ENCODE measurements at regions not wholly inside any gene's neighbourhood (a gene's known extent, or its start where the extent isn't known, plus 50 kb on each side); places are given as distances from the start of the nearest gene placed in this dataset.

- Histone ChIP-seq H3K27me3 (ENCODE audit: low read depth, low read length) (no peaks in the 10 kb centered on the region), H3K36me3 (ENCODE audit: control insufficient read depth in 1 of 2, insufficient read depth in 2 of 2, low read length in 2 of 2) (no peaks in the 10 kb centered on the region), H3K9me3 (ENCODE audit: control insufficient read depth in 1 of 2, low read length in 2 of 2) (peaks cover 0 to 3% of the 10 kb centered on the region in 2 donors), H3K27ac (ENCODE audit: low read length) (no peak overlapping the region), H3K4me1 (ENCODE audit: control insufficient read depth in 1 of 2, insufficient read depth in 2 of 2, low read length in 2 of 2) (no peaks in the 10 kb centered on the region), H3K4me3 (ENCODE audit: low read depth in 1 of 2, low read length in 2 of 2) (no peak overlapping the region)
Measured at GRCh38 chr2:168300460-168300859, 53.1 kb upstream of the STK39 start.

- H3K27ac ChIP-seq (ENCODE audit: low read length): no peak overlapping the region
- H3K27me3 ChIP-seq (ENCODE audit: low read depth, low read length): no peaks in the 10 kb centered on the region
- H3K4me1 ChIP-seq (ENCODE audit: control insufficient read depth in 1 of 2, insufficient read depth in 2 of 2, low read length in 2 of 2): no peaks in the 10 kb centered on the region
- no peaks in the 10 kb centered on the region for H3K36me3 ChIP-seq (ENCODE audit: control insufficient read depth in 1 of 2, insufficient read depth in 2 of 2, low read length in 2 of 2)
- no peak overlapping the region for H3K4me3 ChIP-seq (ENCODE audit: low read depth in 1 of 2, low read length in 2 of 2)
- H3K9me3 ChIP-seq (ENCODE audit: control insufficient read depth in 1 of 2, low read length in 2 of 2): peaks cover 0 to 13% of the 10 kb centered on the region in 2 donors
Measured at GRCh38 chr2:168304024-168304681, 56.8 kb upstream of the STK39 start.

GRCh38 chr2:168307379-168307778 lies 60.0 kb upstream of the STK39 start:
- no peak overlapping the region for H3K27ac ChIP-seq (ENCODE audit: low read length)
- H3K36me3 ChIP-seq (ENCODE audit: control insufficient read depth in 1 of 2, insufficient read depth in 2 of 2, low read length in 2 of 2): no peaks in the 10 kb centered on the region
- peaks cover 0 to 10% of the 10 kb centered on the region in 2 donors for H3K4me1 ChIP-seq (ENCODE audit: control insufficient read depth in 1 of 2, insufficient read depth in 2 of 2, low read length in 2 of 2)
- no peak overlapping the region for H3K4me3 ChIP-seq (ENCODE audit: low read depth in 1 of 2, low read length in 2 of 2)
- no peaks in the 10 kb centered on the region for H3K27me3 ChIP-seq (ENCODE audit: low read depth, low read length)
- H3K9me3 ChIP-seq (ENCODE audit: control insufficient read depth in 1 of 2, low read length in 2 of 2): peaks cover 0 to 13% of the 10 kb centered on the region in 2 donors

DNA sequence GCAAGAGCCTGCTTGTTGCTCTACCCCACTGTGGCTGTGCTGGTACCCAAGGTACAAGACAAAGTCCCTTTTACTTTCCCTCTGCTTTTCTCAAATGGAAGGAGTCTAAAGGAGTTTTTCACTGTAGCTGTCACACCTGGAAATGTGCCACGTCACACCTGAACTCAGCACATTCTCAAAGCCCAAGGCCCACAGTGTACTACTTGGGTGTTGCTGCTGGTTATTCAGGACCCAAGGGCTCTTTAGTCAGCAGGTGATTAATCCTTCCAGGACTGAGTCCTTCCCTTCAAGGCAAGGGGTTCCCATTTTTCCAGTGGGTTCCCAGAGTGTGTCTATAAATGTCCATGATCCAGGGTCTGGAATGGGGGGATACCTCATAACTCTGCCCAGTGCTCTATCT lies 63.2 kb upstream of the STK39 start:
- Histone ChIP-seq H3K27me3 (ENCODE audit: low read depth, low read length) (no peaks in the 10 kb centered on the region), H3K4me1 (ENCODE audit: control insufficient read depth in 1 of 2, insufficient read depth in 2 of 2, low read length in 2 of 2) (peaks cover 0 to 21% of the 10 kb centered on the region in 2 donors), H3K36me3 (ENCODE audit: control insufficient read depth in 1 of 2, insufficient read depth in 2 of 2, low read length in 2 of 2) (no peaks in the 10 kb centered on the region), H3K27ac (ENCODE audit: low read length) (no peak overlapping the region), H3K9me3 (ENCODE audit: control insufficient read depth in 1 of 2, low read length in 2 of 2) (peaks cover 0 to 9% of the 10 kb centered on the region in 2 donors), H3K4me3 (ENCODE audit: low read depth in 1 of 2, low read length in 2 of 2) (no peak overlapping the region)

DNA sequence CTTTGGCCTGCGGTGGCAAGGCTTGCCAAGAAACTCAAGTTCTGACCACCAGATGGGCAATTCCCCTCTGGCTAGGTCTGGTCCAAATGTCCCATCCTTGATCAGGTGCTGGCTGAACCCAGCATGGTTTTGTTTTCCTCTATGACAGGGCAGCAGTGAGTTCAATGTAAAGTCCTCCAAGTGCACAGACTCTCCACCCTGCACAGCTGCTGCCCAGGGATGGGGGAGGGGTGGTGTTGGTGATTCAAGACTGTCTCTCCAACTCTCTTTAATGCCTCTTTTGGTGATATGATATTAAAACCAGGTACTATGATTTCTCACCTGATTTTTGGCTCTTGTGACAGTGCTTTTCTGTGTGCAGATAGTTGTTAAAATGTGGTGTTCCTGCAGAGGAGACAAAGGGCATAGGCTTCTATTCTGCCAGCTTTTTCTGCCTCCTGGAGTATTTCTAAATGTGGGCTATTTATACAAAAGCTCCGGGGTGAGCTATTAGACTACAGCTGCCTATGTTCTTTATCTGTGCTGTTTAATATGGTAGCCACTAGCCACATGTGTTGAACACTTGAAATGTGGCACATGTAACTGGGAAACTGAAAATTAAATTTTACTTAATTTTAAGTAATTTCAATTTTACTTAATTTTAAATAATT lies 64.0 kb upstream of the STK39 start:
- Histone ChIP-seq H3K4me1 (ENCODE audit: control insufficient read depth in 1 of 2, insufficient read depth in 2 of 2, low read length in 2 of 2) (peaks cover 0 to 28% of the 10 kb centered on the region in 2 donors), H3K36me3 (ENCODE audit: control insufficient read depth in 1 of 2, insufficient read depth in 2 of 2, low read length in 2 of 2) (no peaks in the 10 kb centered on the region), H3K27ac (ENCODE audit: low read length) (no peak overlapping the region), H3K27me3 (ENCODE audit: low read depth, low read length) (no peaks in the 10 kb centered on the region), H3K9me3 (ENCODE audit: control insufficient read depth in 1 of 2, low read length in 2 of 2) (peaks cover 0 to 6% of the 10 kb centered on the region in 2 donors), H3K4me3 (ENCODE audit: low read depth in 1 of 2, low read length in 2 of 2) (no peak overlapping the region)

GRCh38 chr2:168312036-168312822 lies 64.8 kb upstream of the STK39 start:
- Histone ChIP-seq H3K4me3 (ENCODE audit: low read depth in 1 of 2, low read length in 2 of 2) (no peak overlapping the region), H3K27me3 (ENCODE audit: low read depth, low read length) (no peaks in the 10 kb centered on the region), H3K36me3 (ENCODE audit: control insufficient read depth in 1 of 2, insufficient read depth in 2 of 2, low read length in 2 of 2) (no peaks in the 10 kb centered on the region), H3K4me1 (ENCODE audit: control insufficient read depth in 1 of 2, insufficient read depth in 2 of 2, low read length in 2 of 2) (peaks cover 0 to 28% of the 10 kb centered on the region in 2 donors), H3K27ac (ENCODE audit: low read length) (no peak overlapping the region), H3K9me3 (ENCODE audit: control insufficient read depth in 1 of 2, low read length in 2 of 2) (peaks cover 0 to 4% of the 10 kb centered on the region in 2 donors)

- H3K9me3 ChIP-seq (ENCODE audit: control insufficient read depth in 1 of 2, low read length in 2 of 2): no peaks in the 10 kb centered on the region
- H3K27me3 ChIP-seq (ENCODE audit: low read depth, low read length): no peaks in the 10 kb centered on the region
- peaks cover 0 to 28% of the 10 kb centered on the region in 2 donors for H3K4me1 ChIP-seq (ENCODE audit: control insufficient read depth in 1 of 2, insufficient read depth in 2 of 2, low read length in 2 of 2)
Measured at GRCh38 chr2:168314236-168314635, 66.8 kb upstream of the STK39 start.

DNA sequence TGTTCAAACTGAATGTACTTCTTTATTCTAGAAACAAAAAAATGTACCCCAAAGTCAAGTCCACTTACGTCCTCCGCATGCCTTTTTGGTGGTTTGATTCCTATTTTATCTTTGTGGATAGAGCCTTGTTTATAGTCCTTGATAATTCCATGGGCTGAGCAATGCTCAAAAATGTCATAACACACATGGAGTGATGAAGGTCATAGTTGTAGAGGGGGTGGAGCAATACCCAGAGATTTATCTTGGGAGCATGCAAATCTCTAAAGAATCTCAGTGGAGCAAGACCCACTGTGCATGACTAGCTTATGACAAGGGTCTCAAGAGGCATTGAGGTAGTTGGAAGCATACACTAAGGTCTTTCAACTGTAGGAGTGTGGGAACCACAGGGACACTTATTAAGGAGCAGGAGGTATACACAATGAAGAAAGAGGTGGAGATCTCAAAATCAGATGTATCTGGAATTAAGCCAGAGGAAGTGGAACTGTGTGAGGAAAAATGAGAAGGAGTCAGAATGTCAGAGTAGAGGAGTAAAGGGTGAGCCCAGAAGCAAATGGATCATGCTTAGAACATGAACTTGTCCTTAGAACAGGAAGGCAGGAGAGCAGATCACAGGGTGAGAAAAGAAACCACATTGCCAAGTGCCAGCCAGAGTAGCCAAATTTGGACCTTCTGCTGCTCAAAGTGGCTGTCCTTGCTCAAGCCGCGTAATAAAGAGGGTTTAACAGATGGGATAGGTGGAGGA lies 68.1 kb upstream of the STK39 start:
- Histone ChIP-seq H3K36me3 (ENCODE audit: control insufficient read depth in 1 of 2, insufficient read depth in 2 of 2, low read length in 2 of 2) (no peaks in the 10 kb centered on the region), H3K4me1 (ENCODE audit: control insufficient read depth in 1 of 2, insufficient read depth in 2 of 2, low read length in 2 of 2) (peaks cover 0 to 28% of the 10 kb centered on the region in 2 donors), H3K9me3 (ENCODE audit: control insufficient read depth in 1 of 2, low read length in 2 of 2) (no peaks in the 10 kb centered on the region), H3K27me3 (ENCODE audit: low read depth, low read length) (no peaks in the 10 kb centered on the region), H3K4me3 (ENCODE audit: low read depth in 1 of 2, low read length in 2 of 2) (no peak overlapping the region), H3K27ac (ENCODE audit: low read length) (peak overlapping the region; percentile 47)

More at GRCh38 chr2:168314236-168314635, 66.8 kb upstream of the STK39 start:
- Histone ChIP-seq H3K27ac (ENCODE audit: low read length) (no peak overlapping the region), H3K36me3 (ENCODE audit: control insufficient read depth in 1 of 2, insufficient read depth in 2 of 2, low read length in 2 of 2) (no peaks in the 10 kb centered on the region), H3K4me3 (ENCODE audit: low read depth in 1 of 2, low read length in 2 of 2) (no peak overlapping the region)

DNA sequence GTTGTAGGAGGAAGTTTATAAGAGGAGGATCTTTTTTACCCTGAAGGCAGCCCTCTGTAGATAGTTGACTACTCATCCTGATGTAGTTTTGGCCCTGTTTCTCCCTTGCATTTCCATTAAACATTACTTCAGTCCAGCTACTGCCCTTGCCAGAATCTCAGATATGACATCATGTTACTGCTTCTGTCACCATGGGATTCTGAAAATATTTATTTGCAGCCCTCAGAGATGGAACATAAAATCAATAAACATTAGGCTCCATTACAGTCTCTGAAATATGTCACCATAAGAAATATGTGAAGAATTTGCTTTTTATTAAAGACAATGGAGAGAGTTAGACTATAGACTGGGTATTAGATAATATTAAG lies 68.7 kb upstream of the STK39 start:
- Histone ChIP-seq H3K4me1 (ENCODE audit: control insufficient read depth in 1 of 2, insufficient read depth in 2 of 2, low read length in 2 of 2) (peaks cover 0 to 28% of the 10 kb centered on the region in 2 donors), H3K9me3 (ENCODE audit: control insufficient read depth in 1 of 2, low read length in 2 of 2) (no peaks in the 10 kb centered on the region), H3K27ac (ENCODE audit: low read length) (peak overlapping the region; percentile 47)

GRCh38 chr2:168317282-168317681 lies 69.9 kb upstream of the STK39 start:
- H3K27ac ChIP-seq (ENCODE audit: low read length): no peak overlapping the region
- no peak overlapping the region for H3K4me3 ChIP-seq (ENCODE audit: low read depth in 1 of 2, low read length in 2 of 2)
- no peaks in the 10 kb centered on the region for H3K36me3 ChIP-seq (ENCODE audit: control insufficient read depth in 1 of 2, insufficient read depth in 2 of 2, low read length in 2 of 2)
- no peaks in the 10 kb centered on the region for H3K27me3 ChIP-seq (ENCODE audit: low read depth, low read length)
- H3K4me1 ChIP-seq (ENCODE audit: control insufficient read depth in 1 of 2, insufficient read depth in 2 of 2, low read length in 2 of 2): peaks cover 0 to 20% of the 10 kb centered on the region in 2 donors
- H3K9me3 ChIP-seq (ENCODE audit: control insufficient read depth in 1 of 2, low read length in 2 of 2): no peaks in the 10 kb centered on the region

More for the DNA sequence above, 68.7 kb upstream of the STK39 start:
- Histone ChIP-seq H3K36me3 (ENCODE audit: control insufficient read depth in 1 of 2, insufficient read depth in 2 of 2, low read length in 2 of 2) (no peaks in the 10 kb centered on the region), H3K27me3 (ENCODE audit: low read depth, low read length) (no peaks in the 10 kb centered on the region), H3K4me3 (ENCODE audit: low read depth in 1 of 2, low read length in 2 of 2) (no peak overlapping the region)

GRCh38 chr2:168320267-168320666 lies 72.9 kb upstream of the STK39 start:
- Histone ChIP-seq H3K4me1 (ENCODE audit: control insufficient read depth in 1 of 2, insufficient read depth in 2 of 2, low read length in 2 of 2) (peaks cover 4 to 16% of the 10 kb centered on the region in 2 donors), H3K27me3 (ENCODE audit: low read depth, low read length) (no peaks in the 10 kb centered on the region), H3K36me3 (ENCODE audit: control insufficient read depth in 1 of 2, insufficient read depth in 2 of 2, low read length in 2 of 2) (no peaks in the 10 kb centered on the region), H3K9me3 (ENCODE audit: control insufficient read depth in 1 of 2, low read length in 2 of 2) (no peaks in the 10 kb centered on the region), H3K4me3 (ENCODE audit: low read depth in 1 of 2, low read length in 2 of 2) (no peak overlapping the region), H3K27ac (ENCODE audit: low read length) (no peak overlapping the region)
